Breast epithelium (tissue), 3 donors: ENCODE measurements at regions not wholly inside any gene's neighbourhood (a gene's known extent, or its start where the extent isn't known, plus 50 kb on each side); places are given as distances from the start of the nearest gene placed in this dataset.

Source experiments
- POLR2A ChIP-seq: fragments of 450-650 bp; IDR thresholded peaks from one replicate; pipeline ENCODE4 v1.6.1; 2016; ENCODE audit warnings: antibody characterized with exemption, mild to moderate bottlenecking, moderate library complexity
- POLR2AphosphoS5 ChIP-seq, 3 donors: sonication (generic); formaldehyde crosslinking; IDR thresholded peaks; one replicate each; pipeline ENCODE4 v1.6.1; 2017; ENCODE audit warnings: antibody characterized with exemption in 3 of 3
- TF ChIP-seq, protein P1 (sequence below), 3 donors: fragments of 450-650 bp; IDR thresholded peaks; one replicate each; pipeline ENCODE4 v1.5.1; 2016 to 2017; ENCODE audit warnings: antibody characterized with exemption in 3 of 3, mild to moderate bottlenecking in 3 of 3, moderate library complexity in 3 of 3

DNA sequence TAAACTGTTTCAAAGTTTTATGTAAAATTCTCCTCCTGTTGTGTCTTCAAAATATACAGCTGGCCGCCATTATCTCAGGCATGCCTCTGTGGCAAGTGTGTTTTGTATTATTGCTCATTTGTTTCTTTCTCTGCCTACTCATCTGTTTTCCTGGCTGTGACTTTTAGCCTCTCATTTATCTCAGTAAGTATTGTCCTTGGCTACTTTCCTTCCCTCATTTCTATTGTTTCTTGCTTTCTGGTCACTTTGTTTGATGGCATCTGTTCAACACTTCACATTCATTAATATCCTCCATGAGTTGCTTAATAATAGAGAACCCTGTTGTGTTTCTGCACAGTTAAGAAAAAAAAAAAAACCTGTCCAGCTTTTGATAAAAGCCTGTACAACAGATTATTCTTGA, 869.4 kb downstream of the PCDH17 start:
- TF ChIP-seq POLR2A (no peak), POLR2AphosphoS5 (IDR thresholded peaks at IDR 0.05) (no peak)
- TF ChIP-seq, protein P1, sequence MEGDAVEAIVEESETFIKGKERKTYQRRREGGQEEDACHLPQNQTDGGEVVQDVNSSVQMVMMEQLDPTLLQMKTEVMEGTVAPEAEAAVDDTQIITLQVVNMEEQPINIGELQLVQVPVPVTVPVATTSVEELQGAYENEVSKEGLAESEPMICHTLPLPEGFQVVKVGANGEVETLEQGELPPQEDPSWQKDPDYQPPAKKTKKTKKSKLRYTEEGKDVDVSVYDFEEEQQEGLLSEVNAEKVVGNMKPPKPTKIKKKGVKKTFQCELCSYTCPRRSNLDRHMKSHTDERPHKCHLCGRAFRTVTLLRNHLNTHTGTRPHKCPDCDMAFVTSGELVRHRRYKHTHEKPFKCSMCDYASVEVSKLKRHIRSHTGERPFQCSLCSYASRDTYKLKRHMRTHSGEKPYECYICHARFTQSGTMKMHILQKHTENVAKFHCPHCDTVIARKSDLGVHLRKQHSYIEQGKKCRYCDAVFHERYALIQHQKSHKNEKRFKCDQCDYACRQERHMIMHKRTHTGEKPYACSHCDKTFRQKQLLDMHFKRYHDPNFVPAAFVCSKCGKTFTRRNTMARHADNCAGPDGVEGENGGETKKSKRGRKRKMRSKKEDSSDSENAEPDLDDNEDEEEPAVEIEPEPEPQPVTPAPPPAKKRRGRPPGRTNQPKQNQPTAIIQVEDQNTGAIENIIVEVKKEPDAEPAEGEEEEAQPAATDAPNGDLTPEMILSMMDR (IDR thresholded peaks at IDR 0.05) = no peak
